Fibroblast of lung (primary cell): ENCODE measurements at regions not wholly inside any gene's neighbourhood (a gene's known extent, or its start where the extent isn't known, plus 50 kb on each side); places are given as distances from the start of the nearest gene placed in this dataset.
A peak's percentile ranks its signal among the peaks of the same experiment; 100 is the strongest.

Source experiments
- DNase-seq, 2 donors: peaks; one replicate each; pipeline versions ENCODE4 v3.0.0 to v3.0.0-alpha.2; 2010; ENCODE audit warnings: low read depth in 2 of 2
- H2AFZ ChIP-seq: 2 replicates; pipeline ENCODE4 v1.5.1; 2012; ENCODE audit warnings: low read length, control low read depth, inconsistent platforms
- H3K27ac ChIP-seq: 2 replicates; pipeline ENCODE4 v1.5.1; 2011; ENCODE audit warnings: low read length, control low read depth; ENCODE audit not compliant: insufficient read depth
- H3K27me3 ChIP-seq: 2 replicates; pipeline ENCODE4 v1.5.1; 2011; ENCODE audit warnings: mild to moderate bottlenecking, low read length; ENCODE audit not compliant: control insufficient read depth, insufficient read depth
- H3K36me3 ChIP-seq: 2 replicates; pipeline ENCODE4 v1.5.1; 2011; ENCODE audit warnings: low read length; ENCODE audit not compliant: control insufficient read depth, insufficient read depth
- H3K4me1 ChIP-seq: 2 replicates; pipeline ENCODE4 v1.5.1; 2011; ENCODE audit warnings: low read length; ENCODE audit not compliant: control insufficient read depth, insufficient read depth; ENCODE audit errors: extremely low read depth
- H3K4me2 ChIP-seq: 2 replicates; pipeline ENCODE4 v1.5.1; 2011; ENCODE audit warnings: low read length, control low read depth; ENCODE audit not compliant: insufficient read depth; ENCODE audit errors: extremely low read depth
- H3K4me3 ChIP-seq, 4 experiments: fragments of 200-600 bp in 1 of 4; sonication (generic) in 1 of 4; replicated peaks in 1 of 4; 2 replicates each; pipeline ENCODE4 v1.5.1; 2011 to 2016; ENCODE audit warnings: low read length in 4 of 4, low read depth in 3 of 4, mild to moderate bottlenecking in 3 of 4, control low read depth in 2 of 4, inconsistent platforms in 1 of 4, mixed read lengths in 1 of 4; ENCODE audit not compliant: insufficient read depth in 1 of 4; ENCODE audit errors: control extremely low read depth in 1 of 4
- H3K79me2 ChIP-seq: 2 replicates; pipeline ENCODE4 v1.5.1; 2012; ENCODE audit warnings: mild to moderate bottlenecking, low read length, inconsistent platforms; ENCODE audit not compliant: control insufficient read depth, insufficient read depth
- H3K9ac ChIP-seq: 2 replicates; pipeline ENCODE4 v1.5.1; 2011; ENCODE audit warnings: mild to moderate bottlenecking, low read length, control low read depth; ENCODE audit not compliant: insufficient read depth
- H3K9me3 ChIP-seq: 2 replicates; pipeline ENCODE4 v1.5.1; 2012; ENCODE audit warnings: low read depth, low read length; ENCODE audit not compliant: control insufficient read depth, insufficient read depth
- H4K20me1 ChIP-seq: 2 replicates; pipeline ENCODE4 v1.5.1; 2011; ENCODE audit warnings: low read length; ENCODE audit not compliant: control insufficient read depth, insufficient read depth; ENCODE audit errors: extremely low read depth
- CTCF ChIP-seq, 2 donors: IDR thresholded peaks in 1 of 2; conservative IDR thresholded peaks in 1 of 2; 1 replicate in 1 of 2; 2 replicates in 1 of 2; pipeline ENCODE4 v1.5.1; 2011 to 2012; ENCODE audit warnings: low read length in 2 of 2, control low read depth in 1 of 2, inconsistent platforms in 1 of 2, low read depth in 1 of 2, mild to moderate bottlenecking in 1 of 2
- EZH2 ChIP-seq: IDR thresholded peaks from 2 replicates; pipeline ENCODE4 v1.5.1; 2012; ENCODE audit warnings: low read length, control low read depth, mild to moderate bottlenecking; ENCODE audit errors: missing control alignments

DNA sequence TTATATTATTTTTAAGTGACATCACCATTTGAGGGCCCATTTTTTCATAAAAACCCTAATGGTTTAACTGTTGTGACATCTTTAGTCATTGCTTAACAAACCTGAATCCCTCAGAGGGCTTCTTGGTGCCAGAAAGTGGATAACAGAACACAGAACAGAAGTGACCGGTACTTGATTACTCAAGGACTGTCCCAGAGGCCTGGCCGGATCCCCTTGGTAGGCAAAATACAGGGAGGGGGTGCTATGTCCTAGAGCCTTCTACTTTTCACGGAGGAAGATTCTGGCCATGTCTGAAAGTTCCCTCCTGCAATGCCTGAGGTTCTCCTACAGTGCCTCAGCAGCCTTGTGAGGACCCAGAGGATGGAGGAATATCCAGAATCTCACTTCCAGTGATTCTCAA is 94.3 kb upstream of the DCLK2 start:
- TF ChIP-seq CTCF (conservative IDR thresholded peaks at IDR 0.05 in 1 of 2, IDR thresholded peaks at IDR 0.05 in 1 of 2; ENCODE audit: low read depth in 1 of 2, low read length in 2 of 2) (no peak), EZH2 (no peak)
- no peaks in the 10 kb centered on the region for H3K4me1 ChIP-seq
- no peak for DNase-seq
- no peak overlapping the region for H3K4me3 ChIP-seq
- no peaks in the 10 kb centered on the region for H3K36me3 ChIP-seq
- H3K9me3 ChIP-seq, result no peaks in the 10 kb centered on the region
- H3K79me2 ChIP-seq, result no peaks in the 10 kb centered on the region
- H3K27ac ChIP-seq, result no peak overlapping the region
- H3K9ac ChIP-seq, result no peak overlapping the region
- no peak overlapping the region for H3K4me2 ChIP-seq
- no peaks in the 10 kb centered on the region for H3K27me3 ChIP-seq
- H2AFZ ChIP-seq, result no peak overlapping the region
- H4K20me1 ChIP-seq, result no peaks in the 10 kb centered on the region

DNA sequence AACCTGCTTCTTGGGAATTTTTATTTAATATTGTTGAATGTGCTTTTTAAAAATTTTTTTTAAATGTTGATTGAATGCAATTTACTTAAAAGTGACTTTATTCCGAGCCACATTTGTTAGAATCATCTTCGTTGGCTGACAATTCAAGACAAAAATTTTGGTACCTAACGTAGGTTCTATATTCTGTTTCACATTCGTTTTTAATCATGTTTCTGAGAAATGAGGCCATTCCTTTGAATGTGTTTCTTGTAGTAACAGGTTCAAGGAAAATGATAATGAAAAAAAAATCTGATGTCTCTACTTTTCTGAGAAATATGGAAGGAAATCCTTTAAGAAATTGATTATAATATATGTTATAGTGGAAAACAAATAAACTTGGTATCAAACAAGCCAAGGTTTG is 92.3 kb upstream of the DCLK2 start:
- H2AFZ ChIP-seq, result no peak overlapping the region

GRCh38 chr4:149986917-149987316 is 91.3 kb upstream of the DCLK2 start:
- no peaks in the 10 kb centered on the region for H4K20me1 ChIP-seq
- no peak overlapping the region for H3K4me2 ChIP-seq
- no peaks in the 10 kb centered on the region for H3K27me3 ChIP-seq
- TF ChIP-seq EZH2 (no peak), CTCF (conservative IDR thresholded peaks at IDR 0.05 in 1 of 2, IDR thresholded peaks at IDR 0.05 in 1 of 2; ENCODE audit: low read depth in 1 of 2, low read length in 2 of 2) (no peak)
- H3K4me1 ChIP-seq, result no peaks in the 10 kb centered on the region
- H2AFZ ChIP-seq, result peak overlapping the region; percentile 43
- H3K4me3 ChIP-seq, result no peak overlapping the region
- no peak overlapping the region for H3K9ac ChIP-seq
- DNase-seq, result no peak
- H3K79me2 ChIP-seq, result no peaks in the 10 kb centered on the region
- no peaks in the 10 kb centered on the region for H3K9me3 ChIP-seq
- H3K36me3 ChIP-seq, result no peaks in the 10 kb centered on the region
- no peak overlapping the region for H3K27ac ChIP-seq

More for the DNA sequence above, 92.3 kb upstream of the DCLK2 start:
- no peak for DNase-seq
- Histone ChIP-seq H3K36me3 (no peaks in the 10 kb centered on the region), H3K4me2 (no peak overlapping the region), H3K4me1 (no peaks in the 10 kb centered on the region), H3K79me2 (no peaks in the 10 kb centered on the region), H3K4me3 (no peak overlapping the region), H4K20me1 (no peaks in the 10 kb centered on the region), H3K9ac (no peak overlapping the region), H3K9me3 (no peaks in the 10 kb centered on the region), H3K27me3 (no peaks in the 10 kb centered on the region), H3K27ac (no peak overlapping the region)
- TF ChIP-seq EZH2 (no peak), CTCF (conservative IDR thresholded peaks at IDR 0.05 in 1 of 2, IDR thresholded peaks at IDR 0.05 in 1 of 2; ENCODE audit: low read depth in 1 of 2, low read length in 2 of 2) (no peak)
